GM19452 (cell line): ENCODE measurements at regions not wholly inside any gene's neighbourhood (a gene's known extent, or its start where the extent isn't known, plus 50 kb on each side); places are given as distances from the start of the nearest gene placed in this dataset.
"Not testable (repeated sequence)": the region's sequence is repeated elsewhere in the genome, so short reads cannot be mapped to it uniquely, and the experiment has no call there.

Source experiments
- ATAC-seq: cut with Tn5 transposase; IDR thresholded peaks from one replicate; pipeline ENCODE4 v1.9.1; 2021; ENCODE audit not compliant: unreplicated experiment

- no peak for ATAC-seq
Measured at GRCh38 chr6:80531681-80532619, 425.5 kb downstream of the BCKDHB start.

DNA sequence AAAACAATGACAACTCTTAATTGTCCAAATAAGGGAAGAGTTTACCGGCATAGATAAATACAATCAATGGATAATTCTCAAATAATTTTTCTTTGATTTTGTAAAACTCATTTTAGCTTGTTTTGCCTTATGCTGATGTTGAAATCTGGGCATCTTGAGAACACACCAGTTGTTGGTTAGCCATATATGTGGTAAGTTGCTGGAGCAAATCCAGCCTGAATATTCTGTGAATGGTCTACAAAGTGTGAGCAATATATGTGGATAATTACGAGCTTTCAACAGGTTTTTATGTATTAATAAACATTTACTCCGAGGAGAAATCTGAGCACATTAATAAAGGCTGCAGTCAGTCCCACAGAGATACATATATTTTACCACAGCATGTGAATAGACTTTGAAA, 423.6 kb downstream of the BCKDHB start:
- no peak for ATAC-seq

GRCh38 chr6:80528115-80528514, 421.6 kb downstream of the BCKDHB start:
- no peak for ATAC-seq

- no peak for ATAC-seq
Measured at GRCh38 chr6:80527552-80528052, 421.1 kb downstream of the BCKDHB start.

DNA sequence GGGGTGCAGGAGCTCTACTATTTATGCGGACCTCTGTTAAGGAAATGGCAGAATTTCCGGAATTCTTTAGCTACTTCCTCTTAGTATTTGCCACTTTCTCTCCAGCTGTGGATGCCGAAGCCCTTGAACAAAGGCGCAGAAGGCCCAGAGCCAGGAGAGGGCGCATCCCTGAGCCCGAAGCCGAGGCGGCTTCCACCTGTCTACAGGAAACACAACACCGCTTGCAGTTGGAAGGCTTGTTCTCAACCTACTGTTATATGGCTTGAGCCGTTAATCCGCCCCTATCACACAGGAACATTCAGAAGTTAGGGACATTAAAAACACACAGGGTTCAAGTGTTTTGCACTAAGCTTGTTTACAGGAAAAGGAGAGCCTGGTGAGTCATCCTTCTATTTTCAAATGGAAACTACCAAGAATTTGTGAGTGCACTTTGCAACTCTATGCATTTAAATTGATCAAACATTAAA, 417.1 kb downstream of the BCKDHB start:
- no peak for ATAC-seq

DNA sequence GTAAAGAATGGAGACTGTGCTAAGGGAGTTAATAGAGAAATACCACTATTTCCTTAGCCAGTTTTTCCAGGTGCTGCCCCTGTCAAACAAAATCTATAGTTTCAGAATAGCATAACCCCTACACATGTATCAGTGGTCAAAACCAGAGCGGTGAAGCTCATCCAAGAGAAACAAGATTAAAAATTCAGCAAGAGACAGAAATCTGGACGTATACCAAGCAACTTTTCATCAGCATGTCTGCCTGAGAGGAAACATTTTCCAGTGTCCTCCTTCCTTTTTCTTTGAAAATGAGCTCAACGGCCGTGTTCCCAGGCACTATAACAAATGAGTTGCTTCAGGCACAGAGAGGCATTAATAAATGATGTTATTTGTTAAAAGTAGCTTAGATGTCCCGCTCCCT, 416.5 kb downstream of the BCKDHB start:
- ATAC-seq = no peak

DNA sequence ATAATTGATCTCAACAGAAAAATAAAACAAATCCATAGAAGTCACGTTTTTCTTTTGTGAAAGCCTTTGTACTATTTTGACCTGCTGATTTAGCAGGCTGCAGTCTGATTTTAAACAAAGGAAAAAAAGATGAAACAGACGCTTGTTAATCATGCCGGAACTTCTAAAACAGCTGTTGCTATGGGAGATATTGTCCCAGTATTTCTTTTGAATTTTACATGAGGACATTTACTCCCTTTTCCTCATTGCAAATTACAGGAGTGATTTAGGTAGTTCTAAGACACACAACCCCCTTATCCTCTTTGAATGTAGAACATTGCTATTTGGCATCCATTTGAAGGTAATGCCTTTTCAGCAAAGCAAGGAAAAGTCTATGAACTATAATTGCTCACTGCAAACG, 416.1 kb downstream of the BCKDHB start:
- no peak for ATAC-seq

- ATAC-seq = no peak
Measured at GRCh38 chr6:80519811-80520594, 413.5 kb downstream of the BCKDHB start.

GRCh38 chr6:80517525-80517924, 411.1 kb downstream of the BCKDHB start:
- no peak for ATAC-seq

DNA sequence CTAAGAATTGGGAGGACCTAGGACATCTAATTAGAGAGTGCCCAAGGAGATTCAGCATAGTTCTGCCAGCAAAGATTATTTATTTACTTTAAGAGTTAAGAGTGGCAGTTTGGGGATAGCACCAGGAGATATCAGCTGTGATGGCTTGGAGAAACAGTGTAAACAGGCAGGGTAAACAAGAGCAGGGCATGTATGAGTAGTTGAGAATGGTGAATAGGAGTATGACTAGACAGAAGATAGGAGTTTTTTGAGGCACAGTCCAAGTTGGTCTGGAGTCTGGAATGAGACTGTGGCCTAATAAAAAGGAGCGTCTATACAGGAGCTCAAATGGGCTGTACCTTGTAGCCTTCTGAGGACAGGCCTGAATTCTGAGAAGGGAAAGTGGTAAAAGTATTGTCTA, 404.1 kb downstream of the BCKDHB start:
- not testable (repeated sequence) for ATAC-seq

GRCh38 chr6:80508885-80509630, 402.6 kb downstream of the BCKDHB start:
- no peak for ATAC-seq

- no peak for ATAC-seq
Measured at GRCh38 chr6:80504882-80505281, 398.4 kb downstream of the BCKDHB start.

DNA sequence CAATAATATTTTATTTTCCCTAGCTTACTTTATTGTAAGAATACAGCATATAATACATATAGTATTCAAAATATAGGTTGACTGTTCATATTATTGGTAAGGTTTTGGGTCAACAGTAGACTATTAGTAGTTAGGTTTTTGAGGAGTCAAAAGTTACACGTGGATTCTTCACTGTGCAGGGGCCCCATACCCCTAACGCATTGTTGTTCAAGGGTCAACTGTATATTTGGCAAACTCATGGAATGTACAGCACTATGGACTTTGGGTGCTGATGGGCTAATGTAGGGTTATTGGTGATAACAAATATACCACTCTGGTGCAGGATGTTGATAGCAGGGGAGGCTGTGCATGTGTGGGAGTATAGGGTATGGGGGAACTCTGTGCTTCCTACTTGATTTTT, 397.2 kb downstream of the BCKDHB start:
- ATAC-seq = no peak

DNA sequence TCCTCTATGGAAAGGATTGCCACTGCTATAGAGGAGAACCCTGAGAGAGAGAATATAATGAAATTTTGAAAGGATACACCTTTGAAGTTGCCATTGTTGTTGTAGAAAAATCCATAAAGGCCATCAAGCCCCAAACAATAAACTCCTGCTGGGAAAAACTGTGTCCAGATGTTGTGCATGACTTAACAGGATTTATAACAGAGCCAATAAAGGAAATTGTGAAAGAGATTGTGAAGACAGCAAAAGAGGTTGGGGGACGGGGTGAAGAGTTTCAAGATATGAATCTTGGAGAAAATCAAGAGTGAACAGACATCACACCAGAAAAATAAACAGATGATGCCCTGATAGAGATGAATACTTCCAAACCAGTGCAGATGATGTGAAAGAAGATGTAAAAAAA, 396.4 kb downstream of the BCKDHB start:
- ATAC-seq = no peak

- ATAC-seq = no peak
Measured at GRCh38 chr6:80501636-80502035, 395.2 kb downstream of the BCKDHB start.

GRCh38 chr6:80497696-80498486, 391.4 kb downstream of the BCKDHB start:
- not testable (repeated sequence) for ATAC-seq

GRCh38 chr6:80489911-80490635, 383.6 kb downstream of the BCKDHB start:
- no peak for ATAC-seq

DNA sequence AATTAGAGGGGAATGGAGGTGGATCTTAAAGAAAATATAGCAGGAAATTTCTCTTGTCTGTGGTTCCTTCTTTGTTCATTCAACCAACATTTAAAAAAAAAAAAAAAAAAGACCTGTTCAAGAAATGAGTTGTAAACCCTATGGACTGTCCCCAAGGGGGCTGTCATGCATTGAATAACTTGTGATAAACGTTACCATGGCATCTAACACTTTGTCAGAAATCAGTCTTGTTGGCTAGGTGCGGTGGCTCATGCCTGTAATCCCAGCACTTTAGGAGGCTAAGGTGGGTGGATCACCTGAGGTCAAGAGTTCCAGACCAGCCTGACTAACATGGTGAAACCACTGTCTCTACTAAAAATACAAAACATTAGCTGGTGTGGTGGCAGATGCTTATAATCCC, 381.7 kb downstream of the BCKDHB start:
- ATAC-seq = no peak

DNA sequence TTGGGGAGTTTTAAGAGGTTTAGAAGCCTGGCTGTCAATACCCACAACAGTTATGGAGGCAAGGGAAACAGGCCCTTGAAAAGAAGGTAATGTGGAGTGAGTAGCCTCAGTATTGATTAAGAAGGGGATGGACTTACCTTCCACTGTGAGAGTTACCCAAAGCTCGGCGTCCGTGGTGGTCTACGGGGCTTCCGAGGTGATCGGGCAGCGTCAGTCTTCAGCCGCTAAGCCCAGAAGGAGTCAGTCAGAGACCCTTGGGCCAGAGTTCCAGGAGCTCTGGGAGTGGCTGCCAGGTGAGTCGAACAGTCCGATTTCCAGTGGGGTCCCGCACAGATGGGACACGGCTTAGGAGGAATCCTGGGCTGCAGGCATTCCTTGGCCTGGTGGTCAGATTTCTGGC, 379.0 kb downstream of the BCKDHB start:
- not testable (repeated sequence) for ATAC-seq

GRCh38 chr6:80482056-80482455, 375.6 kb downstream of the BCKDHB start:
- ATAC-seq = no peak
